Mucosa of descending colon (tissue), 3 donors: ENCODE measurements at regions not wholly inside any gene's neighbourhood (a gene's known extent, or its start where the extent isn't known, plus 50 kb on each side); places are given as distances from the start of the nearest gene placed in this dataset.

Experiments
- ATAC-seq: fragments of 200-7000 bp; cut with Tn5 transposase; one replicate; pipeline ENCODE4 v1.9.1; 2020; ENCODE audit warnings: mild to moderate bottlenecking, moderate library complexity
- DNase-seq, 3 donors: peaks; one replicate each; pipeline ENCODE4 v3.0.0-alpha.2; 2020
- H3K36me3 ChIP-seq: fragments of 200-600 bp; one replicate; pipeline ENCODE4 v1.8.0; 2021; ENCODE audit warnings: low read depth, mild to moderate bottlenecking
- H3K4me1 ChIP-seq: fragments of 200-600 bp; one replicate; pipeline ENCODE4 v1.8.0; 2021; ENCODE audit warnings: low read depth, mild to moderate bottlenecking
- H3K4me3 ChIP-seq: fragments of 200-600 bp; one replicate; pipeline ENCODE4 v1.8.0; 2021; ENCODE audit warnings: mild to moderate bottlenecking
- H3K9me3 ChIP-seq: fragments of 200-600 bp; one replicate; pipeline ENCODE4 v1.8.0; 2021; ENCODE audit warnings: mild to moderate bottlenecking
- CTCF ChIP-seq: fragments of 200-600 bp; IDR thresholded peaks from one replicate; pipeline ENCODE4 v1.8.0; 2022; ENCODE audit warnings: antibody characterized with exemption, mild to moderate bottlenecking
- intact Hi-C, 2 donors: fragments of 100-400 bp; cut with DNase I in 1 of 2; cut with micrococcal nuclease in 1 of 2; formaldehyde crosslinking; loops; one replicate each; pipeline versions ENCODE4 v1.11.0 to v1.11.1; 2022; cut with DNase I, micrococcal nuclease
- donor health status: DM: no; HTN: no; CAD: no; lungs with moderate emphysema.
- donor health status: DM: no; HTN: no; CAD: no.
- donor health status: DM: no; HTN: yes; CAD: no.

DNA sequence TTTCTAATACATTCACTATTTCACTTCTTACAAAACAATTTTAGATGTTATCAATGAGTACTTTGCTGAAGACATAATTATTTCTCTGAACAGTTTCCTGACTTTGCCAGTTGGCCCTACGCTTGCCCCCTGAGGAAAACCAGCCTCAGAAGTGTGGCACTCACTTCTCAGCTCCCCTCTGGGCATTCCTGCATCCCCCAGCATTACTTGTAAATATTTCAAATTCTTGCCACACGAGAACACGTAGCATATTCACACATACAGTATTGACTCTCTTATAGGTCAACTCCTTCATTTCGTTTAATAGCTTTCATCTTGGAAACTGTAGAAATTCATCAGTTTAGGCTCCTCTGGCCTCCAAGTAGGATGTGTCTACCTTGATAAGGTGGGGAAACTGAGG, 65.2 kb downstream of the OTX2 start:
- Histone ChIP-seq H3K36me3 (no peaks in the 10 kb centered on the region), H3K4me1 (no peaks in the 10 kb centered on the region), H3K9me3 (no peaks in the 10 kb centered on the region), H3K4me3 (no peak overlapping the region)
- intact Hi-C loops = no loop called here
- ATAC-seq = no peak
- no peak for DNase-seq
- no peak for TF ChIP-seq CTCF

- ATAC-seq = no peak
- Histone ChIP-seq H3K9me3 (no peaks in the 10 kb centered on the region), H3K36me3 (no peaks in the 10 kb centered on the region), H3K4me3 (no peak overlapping the region), H3K4me1 (no peaks in the 10 kb centered on the region)
- intact Hi-C loops = no loop called here
- no peak for DNase-seq
- TF ChIP-seq CTCF = no peak
Observed at GRCh38 chr14:56744016-56744415, 66.3 kb downstream of the OTX2 start.

GRCh38 chr14:56742391-56742878, 67.8 kb downstream of the OTX2 start:
- no peaks in the 10 kb centered on the region for H3K9me3 ChIP-seq
- DNase-seq (no peak), ATAC-seq (no peak)
- intact Hi-C loops = no loop called here
- H3K36me3 ChIP-seq = no peaks in the 10 kb centered on the region
- H3K4me3 ChIP-seq = no peak overlapping the region
- H3K4me1 ChIP-seq = no peaks in the 10 kb centered on the region
- no peak for TF ChIP-seq CTCF

DNA sequence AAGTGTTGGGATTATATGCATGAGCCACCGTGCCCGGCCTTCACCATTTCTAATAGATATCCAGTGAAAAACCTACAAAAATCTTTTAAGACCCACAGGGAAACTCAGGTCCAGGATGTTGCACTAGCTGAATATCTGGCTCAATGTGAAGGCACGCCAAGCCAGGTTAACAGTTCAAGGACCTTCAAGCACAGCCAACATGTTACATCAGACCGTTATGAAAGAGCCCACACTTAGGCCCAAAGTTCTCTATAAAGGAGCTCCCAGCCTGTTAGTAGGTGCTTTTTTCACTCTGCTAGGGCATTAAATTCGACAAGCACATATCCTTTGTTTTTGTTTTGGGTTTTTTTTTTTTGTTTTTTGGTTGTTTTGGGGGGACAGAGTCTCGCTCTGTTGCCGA, 69.0 kb downstream of the OTX2 start:
- intact Hi-C loops = no loop called here
- Histone ChIP-seq H3K4me3 (no peak overlapping the region), H3K4me1 (no peaks in the 10 kb centered on the region), H3K36me3 (no peaks in the 10 kb centered on the region), H3K9me3 (no peaks in the 10 kb centered on the region)
- TF ChIP-seq CTCF = no peak
- ATAC-seq (no peak), DNase-seq (no peak)

DNA sequence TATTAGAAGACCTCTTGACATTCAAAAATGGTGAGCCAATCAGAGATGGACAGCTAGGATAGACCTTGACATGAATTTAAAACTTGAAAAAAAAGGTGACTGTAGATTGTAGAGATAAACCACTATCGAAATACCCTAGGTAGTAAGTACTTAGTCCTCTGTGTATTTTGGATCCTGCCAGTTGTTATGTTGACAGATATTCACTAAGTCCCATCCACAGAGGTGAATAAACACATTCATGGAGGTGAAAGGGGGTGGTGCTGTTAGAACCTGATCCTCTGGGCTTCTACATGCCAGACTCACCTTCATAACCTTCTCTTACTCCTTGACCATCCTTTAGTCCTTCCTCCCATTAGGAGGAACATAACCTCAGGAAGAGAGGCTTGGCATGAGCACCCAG, 72.3 kb downstream of the OTX2 start:
- ATAC-seq = no peak
- TF ChIP-seq CTCF = no peak
- intact Hi-C loops = no loop called here
- Histone ChIP-seq H3K4me1 (no peaks in the 10 kb centered on the region), H3K9me3 (no peaks in the 10 kb centered on the region), H3K36me3 (no peaks in the 10 kb centered on the region), H3K4me3 (no peak overlapping the region)
- DNase-seq = no peak

DNA sequence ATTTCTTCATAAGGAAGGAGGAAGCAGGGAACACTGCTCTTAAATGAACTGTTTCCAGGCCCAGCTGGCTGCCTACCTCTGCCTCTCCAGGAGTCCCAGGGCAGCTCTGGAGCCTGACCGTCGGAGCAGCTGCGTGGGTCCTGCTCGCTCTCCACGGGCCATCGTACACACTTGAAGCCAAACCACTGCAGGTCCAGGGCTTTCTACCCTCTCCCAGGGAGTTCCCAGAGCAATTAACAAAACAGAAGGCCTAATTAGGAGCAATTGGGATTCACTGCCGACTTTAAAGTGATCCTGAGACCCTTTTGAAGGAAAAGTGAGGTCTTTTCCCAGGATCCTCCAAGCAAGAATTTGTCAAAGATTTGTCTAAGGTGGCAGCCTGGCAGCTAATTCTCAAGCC, 76.9 kb downstream of the OTX2 start:
- intact Hi-C loops = no loop called here
- H3K4me3 ChIP-seq = no peak overlapping the region
- ATAC-seq = no peak
- H3K36me3 ChIP-seq = no peaks in the 10 kb centered on the region
- no peak for TF ChIP-seq CTCF
- no peaks in the 10 kb centered on the region for H3K4me1 ChIP-seq
- no peak for DNase-seq
- no peaks in the 10 kb centered on the region for H3K9me3 ChIP-seq
